BLaER1 treated with 17β-estradiol and CSF1 and Interleukin-3, amounts not matched to agents 10 nM and 100 nM (cell line): ENCODE measurements at regions not wholly inside any gene's neighbourhood (a gene's known extent, or its start where the extent isn't known, plus 50 kb on each side); places are given as distances from the start of the nearest gene placed in this dataset.

Experiments used
- H3K27ac ChIP-seq, 11 experiments: shearing (Covaris generic); formaldehyde crosslinking; 2 replicates each; pipeline ENCODE4 v1.8.1; 2022
- H3K27me3 ChIP-seq, 11 experiments: shearing (Covaris generic); formaldehyde crosslinking; 2 replicates each; pipeline ENCODE4 v1.8.1; 2022
- H3K36me3 ChIP-seq, 11 experiments: shearing (Covaris generic); formaldehyde crosslinking; 2 replicates each; pipeline ENCODE4 v1.8.1; 2022
- H3K4me1 ChIP-seq, 10 experiments: shearing (Covaris generic); formaldehyde crosslinking; 2 replicates each; pipeline ENCODE4 v1.8.1; 2022
- H3K4me2 ChIP-seq, 11 experiments: shearing (Covaris generic); formaldehyde crosslinking; 2 replicates each; pipeline ENCODE4 v1.8.1; 2022
- H3K4me3 ChIP-seq, 10 experiments: shearing (Covaris generic); formaldehyde crosslinking; 2 replicates each; pipeline ENCODE4 v1.8.1; 2022
- H3K9ac ChIP-seq, 11 experiments: shearing (Covaris generic); formaldehyde crosslinking; 2 replicates each; pipeline ENCODE4 v1.8.1; 2022
- H3K9me3 ChIP-seq, 11 experiments: shearing (Covaris generic); formaldehyde crosslinking; replicated peaks in 1 of 11; 2 replicates each; pipeline ENCODE4 v1.8.1; 2022
- H4K20me1 ChIP-seq, 11 experiments: shearing (Covaris generic); formaldehyde crosslinking; 2 replicates each; pipeline ENCODE4 v1.8.1; 2022
- Cebpa-rat ChIP-seq, 11 experiments: shearing (Covaris generic); IDR thresholded peaks; 2 replicates each; pipeline ENCODE4 v1.8.1; 2022

- Histone ChIP-seq H3K9ac (no peak overlapping the region), H3K4me2 (no peak overlapping the region), H3K27ac (no peak overlapping the region), H3K4me1 (peaks cover 0 to 47% (median 26%) of the 10 kb centered on the region in 10 experiments; a peak in 18 of 20 replicates), H3K27me3 (no peaks in the 10 kb centered on the region), H4K20me1 (no peaks in the 10 kb centered on the region; a peak in 1 of 22 replicates), H3K9me3 (peaks cover 7 to 48% (median 39%) of the 10 kb centered on the region in 11 experiments), H3K36me3 (no peaks in the 10 kb centered on the region), H3K4me3 (no peak overlapping the region)
- no peak for TF ChIP-seq Cebpa-rat (IDR thresholded peaks at IDR 0.05)
These were observed 66.8 kb upstream of the DISP3 start for GRCh38 chr1:11412141-11412540.

DNA sequence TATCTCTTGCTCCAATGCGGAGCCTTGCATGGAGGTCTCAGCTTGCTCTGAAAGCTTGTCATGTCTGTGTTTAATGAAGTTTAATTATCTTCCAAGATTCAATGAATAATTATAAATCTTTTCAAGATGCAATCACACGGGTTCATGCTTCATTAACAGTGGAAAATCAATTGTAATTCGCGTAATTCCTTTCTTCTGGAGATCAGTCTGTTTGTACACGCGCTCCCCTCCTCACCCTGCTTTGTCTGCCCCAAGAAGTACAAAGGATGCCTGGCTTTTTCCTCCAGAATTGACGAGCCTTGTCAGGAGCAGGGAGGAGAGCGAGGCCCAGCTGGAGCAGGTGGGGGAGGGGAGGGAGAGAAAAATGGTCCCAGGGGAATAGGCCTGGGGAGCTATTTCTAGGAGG is 65.0 kb upstream of the DISP3 start:
- Histone ChIP-seq H4K20me1 (no peaks in the 10 kb centered on the region; a peak in 1 of 22 replicates), H3K27me3 (no peaks in the 10 kb centered on the region), H3K27ac (no peak overlapping the region), H3K4me1 (peaks cover 0 to 28% (median 10%) of the 10 kb centered on the region in 10 experiments; a peak in 13 of 20 replicates), H3K36me3 (no peaks in the 10 kb centered on the region), H3K4me2 (peak overlapping the region in 8 of 11 experiments; percentile 16 to 67 (median 47); a peak in 12 of 22 replicates), H3K4me3 (no peak overlapping the region), H3K9me3 (peaks cover 0 to 37% (median 26%) of the 10 kb centered on the region in 11 experiments; a peak in 18 of 22 replicates), H3K9ac (no peak overlapping the region)
- TF ChIP-seq Cebpa-rat (IDR thresholded peaks at IDR 0.05) = no peak

DNA sequence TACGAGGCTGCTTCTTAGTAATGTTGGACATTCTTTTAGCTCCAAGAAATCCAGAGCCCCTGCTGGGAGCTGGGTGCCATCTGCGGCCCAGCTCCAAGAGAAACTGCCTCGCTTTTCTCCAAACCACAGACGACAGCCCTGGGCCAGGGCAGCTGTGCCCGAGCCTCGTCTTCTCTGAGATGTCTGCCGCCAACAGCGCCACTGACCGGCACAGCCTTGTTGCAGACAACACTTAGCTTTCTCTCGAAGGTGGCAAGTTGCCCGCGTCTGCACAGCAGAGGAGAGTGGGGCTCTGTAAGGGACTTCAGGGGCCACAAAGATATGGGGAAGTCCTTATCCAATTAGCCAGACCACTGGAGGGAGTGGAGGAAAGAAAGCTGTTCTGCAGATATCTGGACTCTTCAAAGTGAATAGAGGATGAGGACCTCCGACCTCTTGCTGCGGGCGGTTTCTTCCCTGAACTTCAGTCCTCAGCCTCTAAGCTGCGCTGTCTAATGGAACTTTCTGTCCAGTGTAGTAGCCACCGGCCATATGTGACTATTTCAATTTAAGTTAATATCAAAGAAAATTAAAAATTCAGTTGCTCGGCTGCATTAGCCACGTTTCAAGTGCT is 63.9 kb upstream of the DISP3 start:
- Histone ChIP-seq H3K9ac (no peak overlapping the region), H3K4me1 (peaks cover 0 to 19% (median 6%) of the 10 kb centered on the region in 10 experiments; a peak in 13 of 20 replicates)
- no peak for TF ChIP-seq Cebpa-rat (IDR thresholded peaks at IDR 0.05)

DNA sequence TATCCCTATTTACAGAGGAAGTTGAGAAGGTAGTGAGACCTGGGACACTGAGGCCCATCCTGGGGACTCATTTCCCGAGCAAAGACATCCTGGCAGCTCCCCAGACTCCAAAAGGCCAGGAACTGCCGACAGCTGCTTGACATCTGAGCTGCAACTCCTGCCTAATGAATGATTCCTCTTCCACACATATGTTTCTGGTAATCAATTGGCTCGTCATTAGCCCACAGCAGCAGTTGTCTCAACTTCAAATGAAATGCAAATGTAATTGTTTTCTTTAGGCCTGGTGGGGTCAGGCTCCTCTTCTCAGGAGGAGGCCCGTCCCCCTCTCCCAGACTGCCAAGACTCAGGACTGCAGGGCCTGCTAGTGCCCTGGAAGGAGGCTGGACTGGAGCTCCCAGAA is 61.8 kb upstream of the DISP3 start:
- Histone ChIP-seq H3K4me1 (peaks cover 0 to 15% (median 6%) of the 10 kb centered on the region in 10 experiments; a peak in 13 of 20 replicates), H4K20me1 (no peaks in the 10 kb centered on the region; a peak in 1 of 22 replicates), H3K9me3 (peaks cover 0 to 7% (median 0%) of the 10 kb centered on the region in 11 experiments; a peak in 1 of 22 replicates), H3K4me3 (no peak overlapping the region), H3K9ac (no peak overlapping the region), H3K4me2 (no peak overlapping the region), H3K27ac (no peak overlapping the region), H3K27me3 (no peaks in the 10 kb centered on the region), H3K36me3 (no peaks in the 10 kb centered on the region)
- TF ChIP-seq Cebpa-rat (IDR thresholded peaks at IDR 0.05) = no peak

More for the DNA sequence above, 63.9 kb upstream of the DISP3 start:
- Histone ChIP-seq H3K9me3 (peaks cover 0 to 26% (median 15%) of the 10 kb centered on the region in 11 experiments; a peak in 17 of 22 replicates), H3K36me3 (no peaks in the 10 kb centered on the region), H3K27me3 (no peaks in the 10 kb centered on the region), H3K27ac (no peak overlapping the region), H4K20me1 (no peaks in the 10 kb centered on the region; a peak in 1 of 22 replicates), H3K4me2 (peak overlapping the region in 2 of 11 experiments; percentile 56 to 63; a peak in 2 of 22 replicates), H3K4me3 (no peak overlapping the region)

- peaks cover 0 to 15% (median 6%) of the 10 kb centered on the region in 10 experiments; a peak in 13 of 20 replicates for H3K4me1 ChIP-seq
These were observed 60.9 kb upstream of the DISP3 start for GRCh38 chr1:11418056-11418455.

GRCh38 chr1:11421443-11421842 is 57.5 kb upstream of the DISP3 start:
- no peaks in the 10 kb centered on the region for H3K4me1 ChIP-seq
- no peak for TF ChIP-seq Cebpa-rat (IDR thresholded peaks at IDR 0.05)
- H4K20me1 ChIP-seq = no peaks in the 10 kb centered on the region; a peak in 1 of 22 replicates
- no peak overlapping the region for H3K4me3 ChIP-seq
- H3K9me3 ChIP-seq = no peaks in the 10 kb centered on the region
- H3K9ac ChIP-seq = no peak overlapping the region
- no peaks in the 10 kb centered on the region for H3K36me3 ChIP-seq
- no peaks in the 10 kb centered on the region for H3K27me3 ChIP-seq
- H3K27ac ChIP-seq = no peak overlapping the region
- no peak overlapping the region for H3K4me2 ChIP-seq

More at GRCh38 chr1:11418056-11418455, 60.9 kb upstream of the DISP3 start:
- TF ChIP-seq Cebpa-rat (IDR thresholded peaks at IDR 0.05) = no peak
- Histone ChIP-seq H3K27me3 (no peaks in the 10 kb centered on the region), H3K9ac (no peak overlapping the region), H3K4me2 (no peak overlapping the region), H3K27ac (no peak overlapping the region), H3K9me3 (no peaks in the 10 kb centered on the region), H3K4me3 (no peak overlapping the region), H4K20me1 (no peaks in the 10 kb centered on the region; a peak in 1 of 22 replicates), H3K36me3 (no peaks in the 10 kb centered on the region)

DNA sequence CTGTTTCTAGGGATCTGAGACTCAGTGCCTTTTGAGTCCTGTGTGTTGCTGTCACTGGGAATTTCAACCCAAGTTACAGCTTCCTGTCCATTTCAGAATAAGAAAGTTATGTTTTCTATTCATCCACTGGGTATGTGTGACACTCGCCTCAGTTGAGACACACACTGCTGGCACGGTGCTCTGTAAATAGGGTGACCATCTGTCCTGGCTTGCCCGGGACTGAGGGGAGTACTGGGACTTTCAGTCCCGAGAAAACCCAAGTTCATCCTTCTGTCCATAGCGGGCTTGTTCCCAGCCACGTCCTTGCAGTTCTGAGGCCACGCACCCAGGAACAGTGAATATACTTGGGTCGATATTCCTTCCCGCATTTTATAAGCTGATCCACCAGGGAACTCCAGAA is 56.3 kb upstream of the DISP3 start:
- no peaks in the 10 kb centered on the region for H3K27me3 ChIP-seq
- no peak overlapping the region for H3K4me3 ChIP-seq
- H3K4me1 ChIP-seq = peaks cover 0 to 5% (median 0%) of the 10 kb centered on the region in 10 experiments; a peak in 4 of 20 replicates

GRCh38 chr1:11426617-11427016 is 52.3 kb upstream of the DISP3 start:
- H3K9ac ChIP-seq = no peak overlapping the region
- H3K4me3 ChIP-seq = no peak overlapping the region
- no peaks in the 10 kb centered on the region for H4K20me1 ChIP-seq
- H3K4me1 ChIP-seq = peaks cover 0 to 5% (median 0%) of the 10 kb centered on the region in 10 experiments; a peak in 4 of 20 replicates
- no peaks in the 10 kb centered on the region for H3K9me3 ChIP-seq
- no peak overlapping the region for H3K4me2 ChIP-seq
- no peak overlapping the region for H3K27ac ChIP-seq
- no peak for TF ChIP-seq Cebpa-rat (IDR thresholded peaks at IDR 0.05)
- no peaks in the 10 kb centered on the region for H3K36me3 ChIP-seq
- H3K27me3 ChIP-seq = no peaks in the 10 kb centered on the region

More for the DNA sequence above, 56.3 kb upstream of the DISP3 start:
- H3K4me2 ChIP-seq = no peak overlapping the region
- no peaks in the 10 kb centered on the region for H4K20me1 ChIP-seq
- H3K27ac ChIP-seq = no peak overlapping the region
- H3K9me3 ChIP-seq = no peaks in the 10 kb centered on the region
- H3K9ac ChIP-seq = no peak overlapping the region
- no peak for TF ChIP-seq Cebpa-rat (IDR thresholded peaks at IDR 0.05)
- H3K36me3 ChIP-seq = no peaks in the 10 kb centered on the region

- H3K9me3 ChIP-seq = no peaks in the 10 kb centered on the region
- peaks cover 0 to 6% (median 0%) of the 10 kb centered on the region in 10 experiments; a peak in 6 of 20 replicates for H3K4me1 ChIP-seq
- no peak for TF ChIP-seq Cebpa-rat (IDR thresholded peaks at IDR 0.05)
- H3K27ac ChIP-seq = no peak overlapping the region
- H3K4me2 ChIP-seq = no peak overlapping the region
- H3K9ac ChIP-seq = no peak overlapping the region
- H3K4me3 ChIP-seq = no peak overlapping the region
- no peaks in the 10 kb centered on the region for H3K36me3 ChIP-seq
- peaks cover 0 to 2% (median 0%) of the 10 kb centered on the region in 11 experiments; a peak in 1 of 22 replicates for H4K20me1 ChIP-seq
- no peaks in the 10 kb centered on the region for H3K27me3 ChIP-seq
These were observed 50.2 kb upstream of the DISP3 start for GRCh38 chr1:11428789-11429188.
